Inflammatory macrophage treated with lipopolysaccharide for 4 hours (primary cell): ENCODE measurements at regions not wholly inside any gene's neighbourhood (a gene's known extent, or its start where the extent isn't known, plus 50 kb on each side); places are given as distances from the start of the nearest gene placed in this dataset.

ENCODE experiments used
- DNase-seq: peaks from one replicate; pipeline ENCODE4 v3.0.0-alpha.2; 2020

DNA sequence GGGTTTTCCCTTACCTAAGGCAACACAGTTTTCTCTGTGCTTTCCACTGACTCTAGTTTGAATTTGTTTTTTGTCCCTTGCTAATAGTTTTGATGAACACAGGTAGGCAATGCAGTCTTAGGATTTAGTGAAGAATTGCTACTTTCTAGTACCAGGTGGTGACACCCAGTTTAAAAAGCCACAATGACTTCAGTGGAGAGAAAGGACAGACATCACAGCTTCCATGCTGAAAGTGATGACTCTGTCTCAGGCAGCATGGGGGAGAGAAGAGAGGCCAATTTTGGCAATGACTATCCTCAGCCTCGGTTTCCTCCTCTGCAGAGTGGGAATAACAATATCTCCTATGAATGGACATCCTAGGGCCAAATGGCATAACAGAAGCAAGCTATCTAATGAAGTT, 118.8 kb downstream of the AXIN2 start:
- DNase-seq, result no peak

DNA sequence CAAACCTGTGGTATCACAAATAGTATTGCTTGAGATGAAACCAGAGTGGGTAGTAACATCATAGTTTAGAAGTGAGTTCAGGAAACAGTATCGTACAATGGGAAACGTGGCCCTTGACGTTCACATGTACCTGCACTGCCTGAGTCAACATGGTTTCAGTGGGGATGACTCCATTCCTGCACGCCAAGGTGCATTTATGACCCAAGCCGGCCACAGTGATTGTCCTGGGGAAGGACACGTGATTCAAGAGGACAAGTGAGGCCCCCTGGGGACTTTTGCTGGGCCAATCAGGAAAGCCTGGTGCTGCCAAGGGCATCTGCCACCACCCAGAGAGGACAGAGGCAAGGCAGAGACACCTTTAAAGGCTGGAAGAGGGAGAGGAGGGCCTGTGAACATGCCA, 119.2 kb downstream of the AXIN2 start:
- no peak for DNase-seq

DNA sequence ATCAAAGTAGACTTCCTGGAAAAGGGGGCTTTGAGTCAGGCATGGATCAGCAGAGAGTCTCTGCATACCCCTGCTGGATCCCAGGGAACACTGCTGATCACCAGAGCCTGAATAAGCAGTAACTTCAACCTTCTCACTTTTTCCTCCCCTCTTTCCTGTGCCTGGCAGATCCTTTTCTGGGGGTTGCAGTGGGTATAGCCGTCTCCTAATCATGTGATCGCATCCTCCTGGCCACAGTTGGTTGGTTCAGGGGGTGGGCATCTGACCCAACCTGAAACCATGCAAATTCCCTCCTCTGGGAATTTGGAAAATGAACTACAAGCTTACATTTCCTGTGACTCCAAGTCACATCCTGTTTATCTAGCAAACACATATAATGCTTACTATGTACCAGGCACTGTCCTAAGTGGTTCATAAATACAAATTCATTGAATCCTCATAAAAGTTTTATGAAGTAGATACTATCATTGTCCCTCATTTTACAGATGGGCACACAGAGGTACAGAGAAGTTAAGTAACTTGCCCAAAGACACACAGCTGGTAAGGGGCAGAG, 120.3 kb downstream of the AXIN2 start:
- no peak for DNase-seq

DNA sequence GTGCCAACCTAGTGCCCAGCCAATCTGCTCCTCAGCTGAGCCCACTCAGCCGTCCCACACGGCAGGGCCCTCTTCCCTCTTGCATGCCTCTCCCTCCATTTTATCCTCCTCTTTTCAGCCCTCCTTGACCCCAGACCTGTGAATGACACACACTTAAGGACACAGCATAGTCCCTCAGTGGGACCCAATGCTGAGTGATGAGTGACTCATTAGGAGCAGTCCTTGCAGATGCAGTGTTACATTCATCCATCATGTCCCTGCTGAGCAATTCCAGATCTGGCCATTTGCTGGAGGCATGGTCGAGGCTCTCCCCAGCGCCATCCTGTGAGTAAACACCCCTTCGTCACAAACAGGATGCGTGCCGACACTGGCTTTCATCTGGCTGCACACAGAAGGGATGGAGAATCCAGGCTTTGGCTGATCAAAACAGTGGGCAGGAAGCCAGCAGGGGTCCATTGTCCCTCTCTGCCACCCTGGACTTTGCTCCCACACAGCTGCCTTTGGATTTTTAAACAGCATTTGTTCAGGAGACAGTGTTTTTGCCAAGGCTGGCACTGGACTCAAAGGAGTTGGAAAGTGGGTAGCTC, 122.6 kb downstream of the AXIN2 start:
- DNase-seq, result no peak

DNA sequence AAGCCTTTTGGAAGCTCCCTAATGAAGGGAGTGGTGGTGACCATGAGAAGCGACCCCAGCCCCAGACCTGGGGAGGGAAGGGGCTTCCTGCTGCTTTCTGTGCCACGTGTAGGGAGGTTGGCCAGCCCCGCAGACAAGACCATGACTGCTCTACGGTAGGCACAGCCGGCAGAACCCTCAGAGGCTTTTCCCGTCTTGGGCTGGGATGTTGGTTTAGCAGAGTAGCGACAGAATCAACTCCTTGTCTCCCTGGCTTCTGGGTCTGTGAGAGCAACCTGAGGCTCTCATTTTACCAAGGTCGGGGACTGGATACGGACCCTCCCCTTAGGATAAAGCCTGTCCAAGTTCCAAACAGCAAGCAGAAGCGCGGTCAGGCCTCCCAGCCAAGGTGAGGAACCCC, 123.3 kb downstream of the AXIN2 start:
- DNase-seq, result no peak

DNA sequence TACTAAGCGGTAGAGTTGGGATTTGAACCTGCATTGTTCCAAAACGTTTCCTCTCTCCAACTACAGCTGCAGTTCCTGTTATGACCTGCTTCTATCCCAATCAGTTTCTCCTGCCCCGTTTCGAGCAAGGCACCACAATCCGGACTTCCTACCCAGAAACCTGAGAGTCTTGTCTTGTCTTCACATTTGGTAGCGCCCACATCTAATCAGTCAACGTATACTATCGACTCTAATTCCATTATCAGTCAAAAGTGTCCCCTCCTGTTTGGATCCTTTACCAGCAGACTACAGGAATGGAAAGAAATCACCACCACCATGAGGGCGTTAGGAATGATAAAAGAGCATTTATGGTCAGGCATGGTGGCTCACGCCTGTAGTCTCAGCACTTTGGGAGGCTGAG, 124.6 kb downstream of the AXIN2 start:
- no peak for DNase-seq

DNA sequence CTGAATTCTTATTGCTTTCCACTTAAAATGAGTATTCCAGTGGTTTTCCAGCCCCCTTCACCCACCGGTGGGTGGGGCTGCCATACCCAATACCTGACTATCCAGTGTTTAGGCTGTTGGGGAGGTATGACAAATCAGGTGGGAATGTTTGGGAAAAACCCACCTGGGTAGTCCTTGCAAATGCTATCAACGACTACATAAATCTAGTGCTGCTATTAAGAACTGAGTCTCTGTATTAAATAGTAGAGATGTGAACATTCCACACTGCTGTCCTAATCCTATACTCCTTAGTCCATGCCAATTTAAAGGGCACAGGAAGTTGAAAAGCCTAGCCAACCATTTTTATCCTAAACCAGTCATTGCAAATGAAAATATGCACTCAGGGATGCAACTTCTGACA, 126.6 kb downstream of the AXIN2 start:
- DNase-seq, result no peak

DNA sequence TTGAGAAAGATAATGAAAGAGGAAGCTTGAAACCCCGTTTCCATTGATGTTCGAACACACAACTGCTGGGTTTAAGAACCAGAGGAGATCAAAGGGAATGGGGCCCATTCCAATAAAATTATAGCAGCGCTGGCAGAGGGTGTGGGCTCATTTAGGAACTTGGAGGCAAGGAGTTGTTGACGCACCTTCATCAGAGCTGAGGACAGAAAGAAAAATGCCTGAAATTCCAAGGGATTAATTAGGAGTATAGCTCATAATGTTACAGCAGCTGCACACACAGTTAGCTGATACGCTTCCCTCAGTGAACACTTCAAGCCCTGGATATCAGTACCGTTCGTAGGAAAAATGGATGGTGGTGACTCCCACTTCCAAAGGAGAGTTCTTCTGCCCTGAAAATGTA, 127.2 kb downstream of the AXIN2 start:
- DNase-seq, result no peak

DNA sequence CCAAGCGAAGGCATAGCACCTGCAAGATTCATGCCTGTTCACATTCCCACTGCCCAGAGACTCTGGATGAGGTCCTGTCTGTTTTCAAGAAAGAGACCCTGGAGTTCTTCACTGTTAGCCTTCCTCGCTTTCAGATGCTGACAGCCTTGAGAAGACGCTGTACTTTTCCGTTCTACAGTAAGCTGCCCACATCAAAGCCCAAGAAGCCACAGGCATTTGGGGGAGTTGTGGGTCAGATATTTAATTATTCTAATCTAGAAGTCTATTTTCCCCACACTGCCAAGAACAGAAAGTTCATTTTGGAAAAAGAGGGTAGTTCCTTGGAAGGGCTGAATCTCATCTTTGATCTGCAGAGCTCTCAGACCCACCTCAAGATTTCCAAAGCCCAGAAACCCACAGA, 127.9 kb downstream of the AXIN2 start:
- no peak for DNase-seq

DNA sequence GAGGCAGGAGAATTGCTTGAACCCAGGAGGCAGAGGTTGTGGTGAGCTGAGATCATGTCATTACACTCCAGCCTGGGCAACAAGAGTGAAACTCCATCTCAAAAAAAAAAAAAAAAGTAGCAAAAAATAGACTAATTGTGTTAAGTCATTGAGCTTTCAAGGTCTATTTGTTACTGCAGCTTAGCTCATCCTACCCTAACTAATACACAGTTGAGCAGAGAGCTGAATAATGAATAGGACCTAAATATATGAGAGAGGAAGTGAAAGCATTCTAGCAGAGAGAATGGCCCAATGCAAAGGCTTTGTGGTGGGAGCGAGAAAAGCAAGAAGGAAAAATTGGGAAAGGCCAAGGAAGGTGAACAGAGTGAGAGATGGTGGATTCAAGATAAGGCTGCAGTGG, 128.3 kb downstream of the AXIN2 start:
- DNase-seq, result no peak

DNA sequence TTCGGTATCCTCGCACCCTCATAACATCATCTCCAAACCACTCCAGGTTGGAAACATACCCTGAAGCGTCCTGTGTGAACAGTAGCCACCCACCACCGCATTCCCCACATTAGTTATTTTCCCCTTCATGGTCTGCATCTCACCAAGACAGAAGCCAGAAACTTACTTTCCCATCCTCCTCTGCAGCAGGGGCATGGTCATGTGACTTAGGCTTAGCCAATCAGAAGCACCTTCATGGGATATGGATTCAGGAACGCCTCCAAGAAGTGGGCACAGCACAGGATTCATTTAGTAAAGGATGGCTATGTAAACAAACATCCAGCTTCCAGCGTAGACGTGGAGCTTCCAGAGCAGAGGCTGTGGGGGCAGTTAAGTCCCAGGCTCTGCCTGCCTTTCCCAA, 130.3 kb downstream of the AXIN2 start:
- no peak for DNase-seq

DNA sequence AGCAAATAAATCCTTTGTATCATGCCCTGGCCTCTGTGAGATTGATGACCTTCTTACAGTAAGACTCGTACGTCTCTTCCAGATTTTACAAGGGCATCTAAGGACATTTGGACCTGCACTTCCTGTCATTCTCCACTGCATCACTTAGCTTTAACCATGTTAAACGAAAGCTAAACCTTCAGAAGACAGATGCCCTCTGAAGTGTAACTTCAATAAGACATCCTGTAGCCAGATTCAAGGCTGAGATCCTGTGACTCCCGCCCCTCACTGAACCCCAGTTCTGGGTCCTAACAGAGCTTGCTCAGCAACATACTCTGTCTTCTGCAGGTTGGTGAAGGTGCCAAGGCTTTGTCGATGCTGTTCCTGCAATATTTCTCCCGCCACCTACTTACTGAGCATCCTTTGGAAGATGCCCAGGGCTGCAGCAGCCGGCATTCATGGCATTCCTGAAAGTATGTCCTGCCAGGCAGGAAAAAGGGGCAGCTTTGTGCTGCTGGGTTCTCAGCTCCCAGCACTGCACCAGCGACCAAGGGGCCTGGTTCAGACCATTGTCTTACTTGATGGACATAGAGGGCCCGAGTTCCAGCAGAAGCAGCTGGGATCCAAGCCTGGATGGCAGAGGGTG, 131.1 kb downstream of the AXIN2 start:
- DNase-seq, result no peak

DNA sequence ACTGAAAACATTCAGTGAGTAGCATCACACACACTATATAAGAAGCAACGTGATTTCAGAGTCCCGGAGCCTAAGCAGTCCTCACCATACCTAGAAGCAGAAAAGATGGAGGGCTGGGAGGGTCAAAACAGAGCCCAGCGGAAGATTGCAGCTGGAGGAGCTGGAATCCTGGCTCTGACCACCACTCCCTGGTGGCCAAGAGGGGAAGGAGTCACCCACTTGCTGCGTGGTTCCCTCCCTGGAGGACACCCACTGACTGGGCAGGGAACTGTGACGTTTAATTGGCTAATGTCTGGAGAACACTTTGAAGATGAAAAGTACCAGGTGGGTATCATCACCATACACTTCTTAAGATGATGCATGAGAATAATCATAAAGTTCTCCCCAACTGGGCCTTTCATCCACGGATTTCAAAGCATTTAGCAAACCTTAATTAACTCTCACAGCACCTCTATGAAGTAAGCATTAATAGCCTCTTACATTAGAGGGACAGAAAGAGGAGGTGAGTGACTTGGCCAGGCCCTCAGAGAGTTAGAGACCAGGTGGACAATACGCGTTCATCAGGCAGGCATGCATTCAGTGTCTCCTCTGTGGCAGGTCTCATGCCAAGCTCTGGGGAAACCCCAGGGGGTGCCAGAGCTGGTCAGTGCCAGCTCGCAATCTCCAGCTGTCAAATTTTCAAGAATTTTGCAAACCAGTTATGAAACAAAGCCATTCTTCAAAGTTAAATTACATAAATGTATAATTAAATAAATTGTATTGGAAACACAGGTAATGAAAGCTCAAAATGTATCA, 137.9 kb downstream of the AXIN2 start:
- no peak for DNase-seq

DNA sequence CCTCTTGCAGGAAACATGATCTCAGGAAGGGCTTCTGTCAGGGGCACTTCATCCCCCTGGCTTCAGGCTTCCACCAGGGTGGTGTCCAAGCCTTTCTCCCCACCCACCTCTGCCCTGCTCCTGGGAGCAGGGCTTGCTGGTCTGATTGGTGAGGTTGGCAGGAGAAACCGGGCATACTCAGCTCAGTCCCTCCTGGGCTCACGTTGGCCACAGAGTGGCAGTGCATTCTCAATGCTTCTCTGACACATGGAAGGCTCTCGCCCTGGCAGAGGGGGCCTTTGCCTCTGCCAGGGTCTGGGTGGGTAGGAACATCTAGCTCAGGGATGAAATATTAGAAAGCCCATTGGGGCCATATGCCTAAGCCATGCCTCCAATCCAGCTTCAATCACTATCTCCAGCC, 142.8 kb downstream of the AXIN2 start:
- no peak for DNase-seq

DNA sequence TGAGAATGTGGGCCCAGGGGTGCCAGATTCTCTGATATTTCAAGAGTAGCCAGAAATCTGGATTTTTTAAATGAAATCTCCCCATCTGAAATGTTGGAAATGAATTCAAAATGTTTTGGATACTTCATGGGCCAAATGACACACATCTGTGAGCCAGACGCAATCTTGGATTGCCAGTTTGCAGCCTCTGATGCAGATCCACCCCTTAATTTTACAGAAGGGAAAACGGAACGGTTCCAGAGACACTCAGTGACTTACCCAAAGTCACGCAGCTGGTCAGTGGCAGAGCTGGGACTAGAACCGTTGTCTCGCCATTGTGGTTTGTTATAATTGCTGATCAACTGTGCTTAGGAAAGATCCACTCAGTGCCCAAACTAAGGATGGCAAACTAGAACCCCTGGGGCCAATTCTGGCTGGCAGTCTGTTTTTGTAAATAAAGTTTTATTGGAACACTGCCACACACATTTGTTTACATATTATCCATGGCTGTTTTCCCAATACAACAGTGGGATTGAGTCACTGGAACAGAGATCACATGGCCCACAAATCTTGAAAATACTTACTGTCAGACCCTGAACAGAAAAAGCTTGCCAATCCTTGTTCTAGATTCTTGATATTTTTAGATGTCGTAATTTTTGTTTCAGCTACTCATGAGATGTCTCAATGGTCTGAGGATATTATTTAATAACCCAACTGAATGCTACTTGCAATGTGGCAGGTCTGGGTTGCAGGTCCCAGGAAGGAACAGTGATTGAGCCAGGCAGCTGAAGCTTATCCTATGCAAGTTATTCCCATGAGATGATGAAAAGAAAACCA, 143.8 kb downstream of the AXIN2 start:
- DNase-seq, result no peak

DNA sequence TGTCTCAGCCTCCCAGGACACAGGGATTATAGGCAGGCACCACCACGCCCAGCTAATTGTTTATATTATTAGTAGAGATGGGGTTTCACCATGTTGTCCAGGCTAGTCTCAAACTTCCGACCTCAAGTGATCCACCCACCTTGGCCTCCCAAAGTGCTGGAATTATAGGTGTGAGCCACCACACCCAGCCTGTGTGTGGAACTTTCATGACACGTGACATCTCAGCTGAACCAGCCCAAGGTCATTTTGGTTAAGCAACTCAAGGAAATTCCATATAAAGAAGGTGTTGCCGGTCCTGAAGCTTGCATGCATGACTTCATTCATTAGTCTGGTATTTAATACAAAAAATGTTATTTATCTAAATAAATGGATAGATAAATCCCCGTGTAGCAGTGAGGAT, 145.5 kb downstream of the AXIN2 start:
- DNase-seq, result no peak

DNA sequence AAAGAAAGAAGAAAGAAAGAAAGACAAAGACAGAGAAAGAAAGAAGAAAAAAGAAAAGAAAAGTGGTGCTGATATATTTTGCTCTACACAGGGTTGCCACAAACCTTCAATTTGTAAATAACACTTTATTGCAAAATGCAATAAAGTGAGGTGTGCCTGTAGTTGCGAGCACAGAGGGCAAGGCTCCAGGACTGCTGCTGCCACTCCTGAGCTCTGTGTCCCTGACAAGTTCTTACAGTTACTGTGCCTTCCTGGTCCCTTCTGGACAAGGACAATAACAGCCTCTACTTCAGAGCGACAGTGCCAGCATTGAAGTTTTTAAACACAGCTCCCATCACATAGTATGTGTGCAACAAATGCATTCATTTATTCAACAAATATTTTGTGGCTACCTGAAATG, 148.1 kb downstream of the AXIN2 start:
- DNase-seq, result no peak

DNA sequence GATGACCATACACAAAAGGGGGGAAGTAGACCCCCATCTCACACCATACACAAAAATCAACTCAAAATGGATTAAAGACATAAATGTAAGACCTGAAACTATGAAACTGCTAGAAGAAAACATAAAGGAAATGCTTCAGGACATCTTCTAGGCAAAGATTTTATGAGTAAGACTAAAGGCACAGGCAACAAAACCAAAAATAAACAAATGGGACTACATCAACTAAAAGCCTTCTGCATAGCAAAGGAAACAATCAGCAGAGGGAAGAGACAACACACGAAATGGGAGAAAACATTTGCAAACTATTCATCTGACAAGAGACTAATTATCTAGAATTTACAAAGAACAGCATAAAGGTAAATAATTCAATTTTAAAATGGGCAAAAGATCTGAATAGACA, 152.1 kb downstream of the AXIN2 start:
- DNase-seq, result no peak

DNA sequence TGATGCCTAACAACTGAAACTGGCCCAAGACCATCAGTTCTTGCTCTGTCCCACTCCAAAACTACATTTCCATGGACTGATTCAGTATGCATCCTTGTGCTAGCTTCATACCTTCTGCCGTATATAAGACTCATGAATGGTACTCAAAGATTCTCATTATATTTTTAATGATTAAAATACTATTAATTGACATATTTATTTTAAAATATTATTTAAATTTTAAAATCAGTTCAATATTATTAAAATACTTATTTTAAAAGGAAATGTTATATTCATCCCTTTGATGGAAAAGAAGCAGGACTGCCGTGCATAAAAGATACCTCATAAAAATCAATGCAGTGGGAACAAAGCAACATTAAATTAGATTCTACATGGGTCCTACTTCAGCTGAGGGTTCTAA, 153.4 kb downstream of the AXIN2 start:
- no peak for DNase-seq

DNA sequence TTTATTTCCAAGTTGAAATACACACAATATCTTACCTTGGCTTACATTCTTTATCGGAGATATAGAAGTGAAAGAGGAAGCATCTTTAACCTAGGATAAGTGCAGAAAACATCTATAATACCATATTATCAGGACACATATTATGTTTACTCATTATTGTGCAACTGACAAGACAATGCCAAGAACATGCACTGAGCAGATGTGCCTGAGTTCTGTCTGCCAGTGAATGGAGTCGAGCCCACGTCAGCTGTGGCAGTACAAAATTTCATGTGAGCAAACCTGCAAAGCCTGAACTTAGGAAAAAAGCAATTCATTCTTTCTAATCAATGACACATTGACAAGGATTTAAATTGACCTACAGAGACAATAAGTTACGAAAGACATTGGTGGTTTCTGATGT, 154.4 kb downstream of the AXIN2 start:
- no peak for DNase-seq

DNA sequence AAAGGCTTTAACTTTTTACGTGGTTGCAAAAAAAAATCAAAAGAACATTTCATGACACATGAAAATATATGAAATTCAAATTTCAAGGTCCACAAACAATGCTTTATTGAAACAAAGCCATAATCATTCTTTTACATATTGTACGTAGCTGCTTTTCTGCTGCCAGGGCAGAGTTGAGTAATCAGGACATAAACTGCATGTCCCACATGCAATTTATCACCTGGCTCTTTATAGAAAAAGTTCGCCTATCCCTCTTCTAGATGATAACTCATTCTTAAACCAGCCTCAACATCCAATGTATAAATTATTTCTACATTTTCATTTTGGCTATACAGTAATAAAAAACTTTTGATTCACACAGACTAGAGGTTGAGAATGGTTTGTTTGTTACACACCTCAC, 154.9 kb downstream of the AXIN2 start:
- no peak for DNase-seq

DNA sequence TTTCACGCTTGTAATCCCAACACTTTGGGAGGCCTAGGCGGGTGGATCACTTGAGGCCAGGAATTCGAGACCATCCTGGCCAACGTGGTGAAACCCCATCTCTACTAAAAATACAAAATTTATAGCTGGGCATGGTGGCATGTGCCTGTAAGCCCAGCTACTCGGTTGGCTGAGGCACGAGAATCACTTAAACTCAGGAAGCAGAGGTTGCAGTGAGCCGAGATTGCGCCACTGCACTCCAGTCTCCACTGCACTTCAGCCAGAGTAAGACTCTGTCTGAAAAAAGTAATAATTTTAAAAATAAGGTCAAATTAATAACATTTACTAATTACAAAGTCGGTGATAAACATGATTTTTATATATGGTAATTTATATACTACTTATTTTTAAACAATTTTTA, 155.9 kb downstream of the AXIN2 start:
- no peak for DNase-seq

DNA sequence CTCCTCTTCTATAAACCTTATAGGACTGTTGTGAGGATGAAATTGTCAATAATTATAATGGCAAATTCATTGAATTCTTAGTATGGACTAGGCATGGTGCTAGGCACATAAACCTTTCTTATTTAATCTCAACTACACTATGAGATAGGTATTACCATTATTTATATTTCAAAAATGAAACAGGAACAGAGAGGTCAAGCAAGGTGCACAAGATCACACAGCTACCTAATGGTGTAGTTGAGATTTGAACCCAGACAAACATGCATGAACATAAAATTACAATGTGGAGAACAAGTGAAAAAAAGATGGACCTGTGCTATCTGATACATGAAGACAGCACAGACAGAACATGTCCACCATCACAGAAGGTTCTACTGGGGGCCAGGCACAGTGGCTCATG, 156.7 kb downstream of the AXIN2 start:
- DNase-seq, result no peak
